ENCODE measurements at regions not wholly inside any gene's neighbourhood (a gene's known extent, or its start where the extent isn't known, plus 50 kb on each side); places are given as distances from the start of the nearest gene placed in this dataset. TPM values are rescaled to one million over a fixed set of nuclear protein-coding genes. Genes with fewer than 3 reads are reported as not detected.

DNA sequence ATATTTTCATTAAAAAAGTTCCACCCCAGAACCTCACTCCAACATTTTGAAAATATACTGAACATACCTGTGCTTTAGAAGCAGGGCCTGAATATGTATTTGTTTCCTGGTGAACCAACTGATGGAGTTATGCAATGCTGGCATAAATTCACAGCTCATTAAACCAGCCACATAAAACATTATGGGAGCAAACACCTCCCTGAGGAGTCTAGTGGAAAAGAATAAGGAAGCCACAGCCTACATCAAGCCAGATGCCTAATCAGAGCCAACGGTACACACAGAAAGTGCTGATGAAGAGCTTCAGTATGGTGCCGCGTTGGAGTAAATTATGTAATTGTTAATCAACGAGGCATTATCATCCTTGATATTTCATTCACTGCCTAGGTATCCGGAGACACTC, 199.5 kb downstream of the AJAP1 start:
- Histone ChIP-seq H3K36me3 (ENCODE audit: control insufficient read depth in 3 of 3, insufficient read depth in 3 of 3, low read length in 3 of 3) (no peaks in the 10 kb centered on the region), H3K9me3 (ENCODE audit: control insufficient read depth in 3 of 3, low read length in 3 of 3) (peaks cover 2 to 4% (median 3%) of the 10 kb centered on the region in 3 donors), H3K4me1 (ENCODE audit: control insufficient read depth in 3 of 3, insufficient read depth in 3 of 3, low read length in 3 of 3) (no peaks in the 10 kb centered on the region), H3K27ac (ENCODE audit: low read depth, low read length) (no peak overlapping the region), H3K4me3 (ENCODE audit: low read length in 3 of 3) (no peak overlapping the region), H3K9ac (ENCODE audit: low read depth in 1 of 3, low read length in 3 of 3) (no peak overlapping the region), H3K27me3 (ENCODE audit: control insufficient read depth in 3 of 3, insufficient read depth in 3 of 3, low read length in 3 of 3) (peaks cover 0 to 3% (median 0%) of the 10 kb centered on the region in 3 donors)

DNA sequence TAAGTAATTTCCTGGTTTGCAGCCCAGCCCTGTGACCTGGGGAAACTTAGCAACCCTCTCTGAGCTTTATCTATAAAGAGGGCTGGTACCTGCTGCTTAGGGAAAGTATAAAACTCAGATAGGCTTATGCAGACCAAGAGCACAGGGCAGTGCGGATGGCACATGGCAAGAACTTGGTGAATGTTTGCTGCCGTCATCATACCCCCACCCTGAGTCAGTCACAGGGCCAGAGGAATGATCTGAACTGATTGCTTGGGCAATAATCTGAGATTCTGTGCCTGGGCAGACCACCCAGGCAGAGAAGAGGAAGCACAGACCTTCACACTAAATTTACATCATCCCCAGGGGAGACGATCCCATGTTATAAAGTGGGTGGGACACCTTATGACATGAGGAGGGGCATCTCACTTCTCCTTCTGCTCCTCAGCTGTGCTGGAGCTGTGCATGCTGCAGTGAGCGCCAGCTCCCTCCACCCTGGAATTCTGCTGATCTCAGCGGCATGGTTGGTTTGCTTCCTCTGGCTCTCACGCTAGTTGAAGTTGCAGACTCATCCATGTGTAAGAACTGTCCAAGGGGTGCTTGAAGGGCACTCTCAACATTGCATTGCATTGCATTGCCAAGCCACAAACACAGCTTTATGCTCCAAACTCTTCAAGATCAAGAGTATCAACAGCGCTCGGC, 197.1 kb downstream of the AJAP1 start:
- no peaks in the 10 kb centered on the region for H3K36me3 ChIP-seq (ENCODE audit: control insufficient read depth in 3 of 3, insufficient read depth in 3 of 3, low read length in 3 of 3)
- H3K4me3 ChIP-seq (ENCODE audit: low read length in 3 of 3): no peak overlapping the region
- no peaks in the 10 kb centered on the region for H3K4me1 ChIP-seq (ENCODE audit: control insufficient read depth in 3 of 3, insufficient read depth in 3 of 3, low read length in 3 of 3)
- no peak overlapping the region for H3K9ac ChIP-seq (ENCODE audit: low read depth in 1 of 3, low read length in 3 of 3)
- no peak overlapping the region for H3K27ac ChIP-seq (ENCODE audit: low read depth, low read length)
- peaks cover 0 to 3% (median 0%) of the 10 kb centered on the region in 3 donors for H3K27me3 ChIP-seq (ENCODE audit: control insufficient read depth in 3 of 3, insufficient read depth in 3 of 3, low read length in 3 of 3)
- H3K9me3 ChIP-seq (ENCODE audit: control insufficient read depth in 3 of 3, low read length in 3 of 3): peaks cover 2 to 4% (median 3%) of the 10 kb centered on the region in 3 donors

GRCh38 chr1:4848431-4848830, 194.0 kb downstream of the AJAP1 start:
- Histone ChIP-seq H3K4me3 (ENCODE audit: low read length in 3 of 3) (no peak overlapping the region), H3K9me3 (ENCODE audit: control insufficient read depth in 3 of 3, low read length in 3 of 3) (peaks cover 0 to 4% (median 2%) of the 10 kb centered on the region in 3 donors), H3K36me3 (ENCODE audit: control insufficient read depth in 3 of 3, insufficient read depth in 3 of 3, low read length in 3 of 3) (no peaks in the 10 kb centered on the region), H3K27me3 (ENCODE audit: control insufficient read depth in 3 of 3, insufficient read depth in 3 of 3, low read length in 3 of 3) (peaks cover 0 to 3% (median 3%) of the 10 kb centered on the region in 3 donors), H3K27ac (ENCODE audit: low read depth, low read length) (no peak overlapping the region), H3K9ac (ENCODE audit: low read depth in 1 of 3, low read length in 3 of 3) (no peak overlapping the region), H3K4me1 (ENCODE audit: control insufficient read depth in 3 of 3, insufficient read depth in 3 of 3, low read length in 3 of 3) (no peaks in the 10 kb centered on the region)

- no peaks in the 10 kb centered on the region for H3K36me3 ChIP-seq (ENCODE audit: control insufficient read depth in 3 of 3, insufficient read depth in 3 of 3, low read length in 3 of 3)
- peaks cover 0 to 3% (median 3%) of the 10 kb centered on the region in 3 donors for H3K27me3 ChIP-seq (ENCODE audit: control insufficient read depth in 3 of 3, insufficient read depth in 3 of 3, low read length in 3 of 3)
- peaks cover 0 to 4% (median 2%) of the 10 kb centered on the region in 3 donors for H3K9me3 ChIP-seq (ENCODE audit: control insufficient read depth in 3 of 3, low read length in 3 of 3)
- H3K9ac ChIP-seq (ENCODE audit: low read depth in 1 of 3, low read length in 3 of 3): no peak overlapping the region
- no peak overlapping the region for H3K27ac ChIP-seq (ENCODE audit: low read depth, low read length)
- no peak overlapping the region for H3K4me3 ChIP-seq (ENCODE audit: low read length in 3 of 3)
- H3K4me1 ChIP-seq (ENCODE audit: control insufficient read depth in 3 of 3, insufficient read depth in 3 of 3, low read length in 3 of 3): no peaks in the 10 kb centered on the region
Measured at GRCh38 chr1:4847711-4848110, 193.3 kb downstream of the AJAP1 start.

Small RNAs in the stretch of these regions (small RNA-seq; reads per million reads assigned to genes)
- gene MIR4417: not detected
